Calu3 (cell line): ENCODE measurements at regions not wholly inside any gene's neighbourhood (a gene's known extent, or its start where the extent isn't known, plus 50 kb on each side); places are given as distances from the start of the nearest gene placed in this dataset.

Experiments
- BruUV-seq: library from RNA; stranded (reverse); fragments of 400-500 nt; replicated peaks from 2 replicates; lab custom pipeline; 2021; lab: Mats Ljungman, UMichigan
- CTCF ChIA-PET: fragments of 300-600 bp; sonication (Branson Sonifier 250); formaldehyde crosslinking; loops from one replicate; lab custom pipeline; 2022; ENCODE audit warnings: antibody characterized with exemption; lab: Charles Lee
- DNase-seq: peaks from one replicate; pipeline ENCODE4 v3.0.0; 2022
- H3K27ac Mint-ChIP-seq: one replicate; pipeline ENCODE4 v1.8.0; 2022; ENCODE audit warnings: mixed read lengths; ENCODE audit not compliant: unreplicated experiment
- H3K27me3 Mint-ChIP-seq: one replicate; pipeline ENCODE4 v1.8.0; 2022; ENCODE audit warnings: mixed read lengths; ENCODE audit not compliant: unreplicated experiment
- H3K36me3 Mint-ChIP-seq: one replicate; pipeline ENCODE4 v1.8.0; 2022; ENCODE audit warnings: mild to moderate bottlenecking, moderate library complexity, mixed read lengths; ENCODE audit not compliant: insufficient read depth, unreplicated experiment
- H3K4me1 Mint-ChIP-seq: one replicate; pipeline ENCODE4 v1.8.0; 2022; ENCODE audit warnings: mild to moderate bottlenecking, low read depth, mixed read lengths; ENCODE audit not compliant: unreplicated experiment
- H3K4me3 Mint-ChIP-seq: one replicate; pipeline ENCODE4 v1.8.0; 2022; ENCODE audit warnings: mild to moderate bottlenecking, low read depth, moderate library complexity, mixed read lengths; ENCODE audit not compliant: unreplicated experiment
- H3K9me3 Mint-ChIP-seq: one replicate; pipeline ENCODE4 v1.8.0; 2022; ENCODE audit warnings: low read depth, mixed read lengths; ENCODE audit not compliant: unreplicated experiment
- intact Hi-C: fragments of 100-400 bp; cut with micrococcal nuclease; formaldehyde crosslinking; loops from one replicate; pipeline ENCODE4 v1.10.0; 2022; ENCODE audit not compliant: unreplicated experiment
- TF ChIP-seq, protein P1 (sequence below): fragments of 200-600 bp; IDR thresholded peaks from one replicate; pipeline ENCODE4 v1.8.0; 2022; ENCODE audit warnings: antibody characterized with exemption; ENCODE audit not compliant: unreplicated experiment

DNA sequence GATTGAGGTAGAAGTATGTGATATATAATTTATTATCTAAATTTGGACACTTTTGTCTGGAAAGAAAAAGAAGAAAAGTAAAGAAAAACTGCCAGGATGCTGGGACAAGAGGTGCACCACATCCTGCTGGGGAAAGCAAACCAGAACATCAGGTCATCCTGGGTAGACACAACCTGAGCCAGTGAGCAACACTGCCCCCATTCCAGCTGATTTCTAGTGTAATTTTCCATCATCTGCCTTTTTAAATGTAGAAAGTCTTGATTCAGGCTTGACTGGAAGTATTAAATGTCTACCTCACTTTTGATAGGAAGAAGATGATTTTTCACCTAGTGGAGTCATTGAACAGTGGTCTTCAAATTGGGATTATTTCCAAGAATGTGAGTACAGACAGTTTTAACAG lies 1164.5 kb upstream of the CITED2 start:
- Mint-ChIP-seq H3K27ac (no peak overlapping the region), H3K27me3 (no peaks in the 10 kb centered on the region), H3K9me3 (no peaks in the 10 kb centered on the region), H3K4me1 (peaks cover 12% of the 10 kb centered on the region), H3K36me3 (no peaks in the 10 kb centered on the region), H3K4me3 (no peak overlapping the region)
- TF ChIP-seq, protein P1, sequence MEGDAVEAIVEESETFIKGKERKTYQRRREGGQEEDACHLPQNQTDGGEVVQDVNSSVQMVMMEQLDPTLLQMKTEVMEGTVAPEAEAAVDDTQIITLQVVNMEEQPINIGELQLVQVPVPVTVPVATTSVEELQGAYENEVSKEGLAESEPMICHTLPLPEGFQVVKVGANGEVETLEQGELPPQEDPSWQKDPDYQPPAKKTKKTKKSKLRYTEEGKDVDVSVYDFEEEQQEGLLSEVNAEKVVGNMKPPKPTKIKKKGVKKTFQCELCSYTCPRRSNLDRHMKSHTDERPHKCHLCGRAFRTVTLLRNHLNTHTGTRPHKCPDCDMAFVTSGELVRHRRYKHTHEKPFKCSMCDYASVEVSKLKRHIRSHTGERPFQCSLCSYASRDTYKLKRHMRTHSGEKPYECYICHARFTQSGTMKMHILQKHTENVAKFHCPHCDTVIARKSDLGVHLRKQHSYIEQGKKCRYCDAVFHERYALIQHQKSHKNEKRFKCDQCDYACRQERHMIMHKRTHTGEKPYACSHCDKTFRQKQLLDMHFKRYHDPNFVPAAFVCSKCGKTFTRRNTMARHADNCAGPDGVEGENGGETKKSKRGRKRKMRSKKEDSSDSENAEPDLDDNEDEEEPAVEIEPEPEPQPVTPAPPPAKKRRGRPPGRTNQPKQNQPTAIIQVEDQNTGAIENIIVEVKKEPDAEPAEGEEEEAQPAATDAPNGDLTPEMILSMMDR = no peak
- CTCF ChIA-PET = no interaction called here
- intact Hi-C loops = loop anchor here (10.0 kb wide), 1 partner anchor 74 kb away; no protein-coding TSS in a partner anchor
- BruUV-seq = no TSS peak
- DNase-seq = peak; percentile 5

DNA sequence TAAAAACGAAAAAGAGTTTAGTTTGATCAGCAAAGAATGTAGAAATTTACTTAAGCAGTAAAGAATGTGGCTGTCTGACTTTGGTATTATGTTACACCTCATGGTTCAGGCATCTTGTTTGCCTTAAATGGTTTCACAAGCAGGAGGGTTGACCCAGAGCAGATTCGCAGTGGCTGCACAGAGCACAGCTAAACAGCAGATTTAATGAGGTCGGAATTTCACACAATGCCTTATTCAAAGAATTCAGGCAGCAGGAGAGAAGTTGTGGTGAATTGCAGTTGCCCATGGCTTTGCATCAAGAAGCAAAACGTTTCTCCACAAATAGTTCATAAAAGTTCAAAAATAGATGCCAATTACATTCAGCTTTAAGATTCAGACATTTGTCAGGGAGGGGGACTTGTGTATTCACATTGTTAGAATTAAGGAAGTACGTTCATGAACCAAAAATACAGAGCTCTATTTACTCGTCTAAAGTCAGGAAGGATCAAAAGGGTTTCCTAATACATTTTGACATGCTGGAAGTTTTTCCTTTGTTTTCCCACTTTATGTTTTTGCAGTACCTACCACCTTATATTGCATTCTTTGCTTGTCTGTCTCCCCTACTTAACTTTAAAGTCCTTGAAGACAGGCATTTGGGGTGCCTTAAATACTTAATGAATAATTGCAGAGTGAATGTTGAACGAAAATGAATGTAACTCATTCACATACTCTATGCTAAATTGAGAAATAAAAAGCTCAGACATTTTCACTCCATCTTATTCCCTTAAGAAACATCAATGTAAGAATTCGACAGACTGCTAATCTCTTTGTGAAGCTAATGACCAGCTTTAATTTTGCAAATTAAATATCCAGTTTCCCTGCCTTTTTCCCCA lies 1163.6 kb upstream of the CITED2 start:
- H3K27me3 Mint-ChIP-seq = no peaks in the 10 kb centered on the region
- H3K9me3 Mint-ChIP-seq = no peaks in the 10 kb centered on the region
- intact Hi-C loops = loop anchor here (10.0 kb wide), 1 partner anchor 73 kb away; no protein-coding TSS in a partner anchor
- no TSS peak for BruUV-seq
- CTCF ChIA-PET = interaction anchor here (0.5 kb wide), 1 partner anchor 18 kb away, joined by 5 read pairs; no protein-coding TSS in a partner anchor
- H3K27ac Mint-ChIP-seq = peak overlapping the region; percentile 90
- peak; percentile 44 for DNase-seq
- peaks cover 12% of the 10 kb centered on the region for H3K4me1 Mint-ChIP-seq
- H3K36me3 Mint-ChIP-seq = no peaks in the 10 kb centered on the region
- peak overlapping the region; percentile 51 for H3K4me3 Mint-ChIP-seq
- TF ChIP-seq, protein P1 = no peak

DNA sequence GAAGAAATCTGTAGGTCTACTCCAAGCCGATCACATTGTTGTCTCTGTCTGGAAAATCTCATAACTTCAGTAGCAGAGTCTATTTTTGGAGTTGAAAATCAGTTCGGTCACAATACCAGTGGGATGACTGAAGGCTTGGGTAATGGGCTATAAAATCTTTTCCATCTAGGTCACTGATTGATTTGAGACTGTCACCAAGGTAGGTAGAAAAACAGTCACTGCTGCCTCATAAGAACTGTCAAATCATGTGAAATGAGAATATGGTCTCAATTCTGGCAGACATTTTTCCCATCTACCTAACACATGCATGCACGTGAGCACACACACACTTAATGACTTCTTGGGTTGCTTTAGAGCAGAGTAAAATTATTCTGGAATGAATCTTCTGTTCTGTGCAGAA lies 1162.8 kb upstream of the CITED2 start:
- CTCF ChIA-PET = interaction anchor here (0.5 kb wide), 1 partner anchor 17 kb away, joined by 5 read pairs; no protein-coding TSS in a partner anchor
- peaks cover 12% of the 10 kb centered on the region for H3K4me1 Mint-ChIP-seq
- intact Hi-C loops = loop anchor here (10.0 kb wide), 1 partner anchor 72 kb away; no protein-coding TSS in a partner anchor
- peak overlapping the region; percentile 90 for H3K27ac Mint-ChIP-seq
- no peak overlapping the region for H3K4me3 Mint-ChIP-seq
- no peak for DNase-seq
- H3K36me3 Mint-ChIP-seq = no peaks in the 10 kb centered on the region
- H3K9me3 Mint-ChIP-seq = no peaks in the 10 kb centered on the region
- no TSS peak for BruUV-seq
- H3K27me3 Mint-ChIP-seq = no peaks in the 10 kb centered on the region
- TF ChIP-seq, protein P1 = no peak

DNA sequence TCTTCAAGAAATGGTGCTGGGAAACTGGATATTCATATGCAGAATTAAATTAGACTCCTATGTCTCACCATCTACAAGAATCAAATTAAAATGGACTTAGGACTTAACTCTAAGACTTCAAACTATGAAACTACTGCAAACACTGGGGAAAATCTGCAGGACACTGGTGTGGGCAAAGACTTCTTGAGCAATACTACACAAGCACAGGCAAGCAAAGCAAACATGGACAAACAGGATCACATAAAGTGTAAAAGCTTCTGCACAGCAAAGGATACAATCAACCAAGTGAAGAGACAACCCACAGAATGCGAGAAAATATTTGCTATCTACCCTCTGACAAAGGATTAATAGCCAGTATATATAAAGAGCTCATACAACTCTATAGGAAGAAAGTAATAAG lies 1161.1 kb upstream of the CITED2 start:
- Mint-ChIP-seq H3K27me3 (no peaks in the 10 kb centered on the region), H3K27ac (no peak overlapping the region), H3K9me3 (no peaks in the 10 kb centered on the region), H3K4me3 (no peak overlapping the region), H3K4me1 (peaks cover 12% of the 10 kb centered on the region), H3K36me3 (no peaks in the 10 kb centered on the region)
- CTCF ChIA-PET = no interaction called here
- BruUV-seq = no TSS peak
- DNase-seq = no peak
- intact Hi-C loops = loop anchor here (10.0 kb wide), 1 partner anchor 71 kb away; no protein-coding TSS in a partner anchor
- TF ChIP-seq, protein P1 = no peak
